HPDE6-E6E7 (cell line): ENCODE measurements at regions not wholly inside any gene's neighbourhood (a gene's known extent, or its start where the extent isn't known, plus 50 kb on each side); places are given as distances from the start of the nearest gene placed in this dataset.

Experiments used
- DNase-seq: peaks from one replicate; pipeline ENCODE4 v3.0.0; 2011; ENCODE audit warnings: missing footprints; ENCODE audit errors: extremely low spot score

- DNase-seq, result no peak
These were observed 127.7 kb upstream of the SESN3 start for GRCh38 chr11:95358511-95359340.

GRCh38 chr11:95354304-95354703 is 123.3 kb upstream of the SESN3 start:
- no peak for DNase-seq

GRCh38 chr11:95353706-95354105 is 122.7 kb upstream of the SESN3 start:
- DNase-seq, result no peak

- no peak for DNase-seq
These were observed 121.8 kb upstream of the SESN3 start for GRCh38 chr11:95352733-95353346.

- no peak for DNase-seq
These were observed 118.4 kb upstream of the SESN3 start for GRCh38 chr11:95349345-95349942.

- no peak for DNase-seq
These were observed 115.3 kb upstream of the SESN3 start for GRCh38 chr11:95346265-95346664.

GRCh38 chr11:95345651-95346050 is 114.6 kb upstream of the SESN3 start:
- DNase-seq, result no peak

GRCh38 chr11:95344932-95345642 is 114.1 kb upstream of the SESN3 start:
- DNase-seq, result no peak

GRCh38 chr11:95341221-95341620 is 110.2 kb upstream of the SESN3 start:
- no peak for DNase-seq

GRCh38 chr11:95339086-95339901 is 108.3 kb upstream of the SESN3 start:
- no peak for DNase-seq

GRCh38 chr11:95338430-95338991 is 107.5 kb upstream of the SESN3 start:
- DNase-seq, result no peak

GRCh38 chr11:95337972-95338429 is 107.0 kb upstream of the SESN3 start:
- no peak for DNase-seq

GRCh38 chr11:95337175-95337957 is 106.4 kb upstream of the SESN3 start:
- DNase-seq, result peak; percentile 87

- no peak for DNase-seq
These were observed 105.0 kb upstream of the SESN3 start for GRCh38 chr11:95335989-95336388.

- DNase-seq, result no peak
These were observed 100.2 kb upstream of the SESN3 start for GRCh38 chr11:95331161-95331560.

GRCh38 chr11:95330302-95330701 is 99.3 kb upstream of the SESN3 start:
- no peak for DNase-seq

GRCh38 chr11:95327273-95327948 is 96.4 kb upstream of the SESN3 start:
- DNase-seq, result no peak

- no peak for DNase-seq
These were observed 94.8 kb upstream of the SESN3 start for GRCh38 chr11:95325777-95326258.

- DNase-seq, result no peak
These were observed 93.8 kb upstream of the SESN3 start for GRCh38 chr11:95324826-95325225.
